WTC11 (cell line): ENCODE measurements at regions not wholly inside any gene's neighbourhood (a gene's known extent, or its start where the extent isn't known, plus 50 kb on each side); places are given as distances from the start of the nearest gene placed in this dataset.

Experiments used
- CTCF ChIP-seq: fragments of 200-600 bp; IDR thresholded peaks from 2 replicates; pipeline ENCODE4 v1.8.0; 2022; ENCODE audit warnings: antibody characterized with exemption
- IRF2 ChIP-seq: sonication (generic); formaldehyde crosslinking; IDR thresholded peaks from 2 replicates; pipeline ENCODE4 v1.8.0; 2022; ENCODE audit warnings: low read depth, missing genetic modification reagents, borderline replicate concordance
- MYBL2 ChIP-seq: sonication (generic); formaldehyde crosslinking; IDR thresholded peaks from 2 replicates; pipeline ENCODE4 v1.8.1; 2023; ENCODE audit warnings: mild to moderate bottlenecking, moderate library complexity, missing genetic modification reagents
- SP1 ChIP-seq: sonication (generic); formaldehyde crosslinking; conservative IDR thresholded peaks from 2 replicates; pipeline ENCODE4 v1.8.1; 2022; ENCODE audit warnings: missing genetic modification reagents
- TEAD4 ChIP-seq: sonication (generic); formaldehyde crosslinking; IDR thresholded peaks from 2 replicates; pipeline ENCODE4 v1.8.0; 2022; ENCODE audit warnings: mild to moderate bottlenecking, missing genetic modification reagents
- ZBTB21 ChIP-seq: sonication (generic); formaldehyde crosslinking; IDR thresholded peaks from 2 replicates; pipeline ENCODE4 v1.8.1; 2023; ENCODE audit warnings: mild to moderate bottlenecking, missing genetic modification reagents, borderline replicate concordance
- TF ChIP-seq, protein P1 (sequence below): sonication (generic); formaldehyde crosslinking; IDR thresholded peaks from 2 replicates; pipeline ENCODE4 v1.8.1; 2023; ENCODE audit warnings: mild to moderate bottlenecking, moderate library complexity, missing genetic modification reagents
- TF ChIP-seq, protein P2 (sequence below): sonication (generic); formaldehyde crosslinking; IDR thresholded peaks from 2 replicates; pipeline ENCODE4 v1.8.1; 2022; ENCODE audit warnings: low read depth, mild to moderate bottlenecking, moderate library complexity, missing genetic modification reagents, borderline replicate concordance

- TF ChIP-seq ZBTB21 (CRISPR knock-in tag) (no peak), MYBL2 (no peak), TEAD4 (CRISPR knock-in tag) (no peak), CTCF (no peak), IRF2 (CRISPR knock-in tag) (no peak), SP1 (CRISPR knock-in tag) (no peak)
- TF ChIP-seq, protein P1, sequence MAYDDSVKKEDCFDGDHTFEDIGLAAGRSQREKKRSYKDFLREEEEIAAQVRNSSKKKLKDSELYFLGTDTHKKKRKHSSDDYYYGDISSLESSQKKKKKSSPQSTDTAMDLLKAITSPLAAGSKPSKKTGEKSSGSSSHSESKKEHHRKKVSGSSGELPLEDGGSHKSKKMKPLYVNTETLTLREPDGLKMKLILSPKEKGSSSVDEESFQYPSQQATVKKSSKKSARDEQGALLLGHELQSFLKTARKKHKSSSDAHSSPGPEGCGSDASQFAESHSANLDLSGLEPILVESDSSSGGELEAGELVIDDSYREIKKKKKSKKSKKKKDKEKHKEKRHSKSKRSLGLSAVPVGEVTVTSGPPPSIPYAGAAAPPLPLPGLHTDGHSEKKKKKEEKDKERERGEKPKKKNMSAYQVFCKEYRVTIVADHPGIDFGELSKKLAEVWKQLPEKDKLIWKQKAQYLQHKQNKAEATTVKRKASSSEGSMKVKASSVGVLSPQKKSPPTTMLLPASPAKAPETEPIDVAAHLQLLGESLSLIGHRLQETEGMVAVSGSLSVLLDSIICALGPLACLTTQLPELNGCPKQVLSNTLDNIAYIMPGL (CRISPR knock-in tag) = no peak
- TF ChIP-seq, protein P2, sequence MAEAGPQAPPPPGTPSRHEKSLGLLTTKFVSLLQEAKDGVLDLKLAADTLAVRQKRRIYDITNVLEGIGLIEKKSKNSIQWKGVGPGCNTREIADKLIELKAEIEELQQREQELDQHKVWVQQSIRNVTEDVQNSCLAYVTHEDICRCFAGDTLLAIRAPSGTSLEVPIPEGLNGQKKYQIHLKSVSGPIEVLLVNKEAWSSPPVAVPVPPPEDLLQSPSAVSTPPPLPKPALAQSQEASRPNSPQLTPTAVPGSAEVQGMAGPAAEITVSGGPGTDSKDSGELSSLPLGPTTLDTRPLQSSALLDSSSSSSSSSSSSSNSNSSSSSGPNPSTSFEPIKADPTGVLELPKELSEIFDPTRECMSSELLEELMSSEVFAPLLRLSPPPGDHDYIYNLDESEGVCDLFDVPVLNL (CRISPR knock-in tag) = no peak
Observed at GRCh38 chr2:181781078-181781786, 100.9 kb upstream of the NEUROD1 start.
